ENCODE measurements at regions not wholly inside any gene's neighbourhood (a gene's known extent, or its start where the extent isn't known, plus 50 kb on each side); places are given as distances from the start of the nearest gene placed in this dataset.
"Not testable (repeated sequence)": the region's sequence is repeated elsewhere in the genome, so short reads cannot be mapped to it uniquely, and the experiment has no call there.

GRCh38 chr1:29755412-29756015, 519.2 kb downstream of the PTPRU start:
- H3K9me3 ChIP-seq (ENCODE audit: control insufficient read depth in 2 of 2, low read length in 2 of 2); H3K27ac ChIP-seq (ENCODE audit: low read length); H3K36me3 ChIP-seq (ENCODE audit: control insufficient read depth in 2 of 2, insufficient read depth in 2 of 2, low read length in 2 of 2); H3K4me3 ChIP-seq (ENCODE audit: low read length in 2 of 2); H3K27me3 ChIP-seq (ENCODE audit: control insufficient read depth in 1 of 2, insufficient read depth in 2 of 2, low read length in 2 of 2); H3K9ac ChIP-seq (ENCODE audit: low read length in 2 of 2); H3K4me1 ChIP-seq (ENCODE audit: control insufficient read depth, insufficient read depth, low read length): not testable (repeated sequence)

- Histone ChIP-seq H3K9ac (ENCODE audit: low read length in 2 of 2) (no peak overlapping the region), H3K9me3 (ENCODE audit: control insufficient read depth in 2 of 2, low read length in 2 of 2) (no peaks in the 10 kb centered on the region), H3K36me3 (ENCODE audit: control insufficient read depth in 2 of 2, insufficient read depth in 2 of 2, low read length in 2 of 2) (no peaks in the 10 kb centered on the region), H3K27me3 (ENCODE audit: control insufficient read depth in 1 of 2, insufficient read depth in 2 of 2, low read length in 2 of 2) (peaks cover 3 to 7% of the 10 kb centered on the region in 2 donors), H3K27ac (ENCODE audit: low read length) (no peak overlapping the region), H3K4me1 (ENCODE audit: control insufficient read depth, insufficient read depth, low read length) (no peaks in the 10 kb centered on the region), H3K4me3 (ENCODE audit: low read length in 2 of 2) (no peak overlapping the region)
These were observed 518.5 kb downstream of the PTPRU start for GRCh38 chr1:29754573-29755375.

GRCh38 chr1:29753771-29754572, 517.6 kb downstream of the PTPRU start:
- H3K9me3 ChIP-seq (ENCODE audit: control insufficient read depth in 2 of 2, low read length in 2 of 2): no peaks in the 10 kb centered on the region
- H3K4me1 ChIP-seq (ENCODE audit: control insufficient read depth, insufficient read depth, low read length): no peaks in the 10 kb centered on the region
- H3K4me3 ChIP-seq (ENCODE audit: low read length in 2 of 2): no peak overlapping the region
- H3K36me3 ChIP-seq (ENCODE audit: control insufficient read depth in 2 of 2, insufficient read depth in 2 of 2, low read length in 2 of 2): no peaks in the 10 kb centered on the region
- peaks cover 3 to 9% of the 10 kb centered on the region in 2 donors for H3K27me3 ChIP-seq (ENCODE audit: control insufficient read depth in 1 of 2, insufficient read depth in 2 of 2, low read length in 2 of 2)
- no peak overlapping the region for H3K9ac ChIP-seq (ENCODE audit: low read length in 2 of 2)
- no peak overlapping the region for H3K27ac ChIP-seq (ENCODE audit: low read length)

- Histone ChIP-seq H3K27ac (ENCODE audit: low read length) (no peak overlapping the region), H3K36me3 (ENCODE audit: control insufficient read depth in 2 of 2, insufficient read depth in 2 of 2, low read length in 2 of 2) (no peaks in the 10 kb centered on the region), H3K4me3 (ENCODE audit: low read length in 2 of 2) (no peak overlapping the region)
These were observed 516.9 kb downstream of the PTPRU start for GRCh38 chr1:29753244-29753643.

GRCh38 chr1:29752141-29752540, 515.8 kb downstream of the PTPRU start:
- H3K4me1 ChIP-seq (ENCODE audit: control insufficient read depth, insufficient read depth, low read length): no peaks in the 10 kb centered on the region
- H3K9me3 ChIP-seq (ENCODE audit: control insufficient read depth in 2 of 2, low read length in 2 of 2): no peaks in the 10 kb centered on the region
- H3K27me3 ChIP-seq (ENCODE audit: control insufficient read depth in 1 of 2, insufficient read depth in 2 of 2, low read length in 2 of 2): peaks cover 3 to 8% of the 10 kb centered on the region in 2 donors
- H3K27ac ChIP-seq (ENCODE audit: low read length): no peak overlapping the region
- no peak overlapping the region for H3K4me3 ChIP-seq (ENCODE audit: low read length in 2 of 2)
- H3K9ac ChIP-seq (ENCODE audit: low read length in 2 of 2): no peak overlapping the region
- no peaks in the 10 kb centered on the region for H3K36me3 ChIP-seq (ENCODE audit: control insufficient read depth in 2 of 2, insufficient read depth in 2 of 2, low read length in 2 of 2)

More at GRCh38 chr1:29753244-29753643, 516.9 kb downstream of the PTPRU start:
- Histone ChIP-seq H3K9ac (ENCODE audit: low read length in 2 of 2) (no peak overlapping the region), H3K9me3 (ENCODE audit: control insufficient read depth in 2 of 2, low read length in 2 of 2) (no peaks in the 10 kb centered on the region), H3K27me3 (ENCODE audit: control insufficient read depth in 1 of 2, insufficient read depth in 2 of 2, low read length in 2 of 2) (peaks cover 3 to 9% of the 10 kb centered on the region in 2 donors), H3K4me1 (ENCODE audit: control insufficient read depth, insufficient read depth, low read length) (no peaks in the 10 kb centered on the region)

- no peaks in the 10 kb centered on the region for H3K9me3 ChIP-seq (ENCODE audit: control insufficient read depth in 2 of 2, low read length in 2 of 2)
- no peak overlapping the region for H3K9ac ChIP-seq (ENCODE audit: low read length in 2 of 2)
- H3K4me3 ChIP-seq (ENCODE audit: low read length in 2 of 2): no peak overlapping the region
- peaks cover 3 to 8% of the 10 kb centered on the region in 2 donors for H3K27me3 ChIP-seq (ENCODE audit: control insufficient read depth in 1 of 2, insufficient read depth in 2 of 2, low read length in 2 of 2)
- H3K36me3 ChIP-seq (ENCODE audit: control insufficient read depth in 2 of 2, insufficient read depth in 2 of 2, low read length in 2 of 2): no peaks in the 10 kb centered on the region
- no peaks in the 10 kb centered on the region for H3K4me1 ChIP-seq (ENCODE audit: control insufficient read depth, insufficient read depth, low read length)
- no peak overlapping the region for H3K27ac ChIP-seq (ENCODE audit: low read length)
These were observed 513.0 kb downstream of the PTPRU start for GRCh38 chr1:29749024-29749945.

GRCh38 chr1:29747196-29747595, 510.9 kb downstream of the PTPRU start:
- Histone ChIP-seq H3K9me3 (ENCODE audit: control insufficient read depth in 2 of 2, low read length in 2 of 2) (no peaks in the 10 kb centered on the region), H3K36me3 (ENCODE audit: control insufficient read depth in 2 of 2, insufficient read depth in 2 of 2, low read length in 2 of 2) (no peaks in the 10 kb centered on the region)

GRCh38 chr1:29746076-29746665, 509.8 kb downstream of the PTPRU start:
- H3K9me3 ChIP-seq (ENCODE audit: control insufficient read depth in 2 of 2, low read length in 2 of 2): no peaks in the 10 kb centered on the region
- no peak overlapping the region for H3K4me3 ChIP-seq (ENCODE audit: low read length in 2 of 2)
- peaks cover 0 to 10% of the 10 kb centered on the region in 2 donors for H3K27me3 ChIP-seq (ENCODE audit: control insufficient read depth in 1 of 2, insufficient read depth in 2 of 2, low read length in 2 of 2)

More at GRCh38 chr1:29747196-29747595, 510.9 kb downstream of the PTPRU start:
- Histone ChIP-seq H3K27ac (ENCODE audit: low read length) (no peak overlapping the region), H3K4me1 (ENCODE audit: control insufficient read depth, insufficient read depth, low read length) (no peaks in the 10 kb centered on the region), H3K9ac (ENCODE audit: low read length in 2 of 2) (no peak overlapping the region), H3K27me3 (ENCODE audit: control insufficient read depth in 1 of 2, insufficient read depth in 2 of 2, low read length in 2 of 2) (peaks cover 0 to 10% of the 10 kb centered on the region in 2 donors), H3K4me3 (ENCODE audit: low read length in 2 of 2) (no peak overlapping the region)

GRCh38 chr1:29744684-29745490, 508.6 kb downstream of the PTPRU start:
- no peaks in the 10 kb centered on the region for H3K9me3 ChIP-seq (ENCODE audit: control insufficient read depth in 2 of 2, low read length in 2 of 2)
- H3K27me3 ChIP-seq (ENCODE audit: control insufficient read depth in 1 of 2, insufficient read depth in 2 of 2, low read length in 2 of 2): peaks cover 2 to 15% of the 10 kb centered on the region in 2 donors
- no peak overlapping the region for H3K4me3 ChIP-seq (ENCODE audit: low read length in 2 of 2)
- H3K36me3 ChIP-seq (ENCODE audit: control insufficient read depth in 2 of 2, insufficient read depth in 2 of 2, low read length in 2 of 2): no peaks in the 10 kb centered on the region
- no peak overlapping the region for H3K9ac ChIP-seq (ENCODE audit: low read length in 2 of 2)
- no peaks in the 10 kb centered on the region for H3K4me1 ChIP-seq (ENCODE audit: control insufficient read depth, insufficient read depth, low read length)
- H3K27ac ChIP-seq (ENCODE audit: low read length): no peak overlapping the region

More at GRCh38 chr1:29746076-29746665, 509.8 kb downstream of the PTPRU start:
- Histone ChIP-seq H3K27ac (ENCODE audit: low read length) (no peak overlapping the region), H3K36me3 (ENCODE audit: control insufficient read depth in 2 of 2, insufficient read depth in 2 of 2, low read length in 2 of 2) (no peaks in the 10 kb centered on the region), H3K4me1 (ENCODE audit: control insufficient read depth, insufficient read depth, low read length) (no peaks in the 10 kb centered on the region), H3K9ac (ENCODE audit: low read length in 2 of 2) (no peak overlapping the region)
